HG02588 (cell line): ENCODE measurements at regions not wholly inside any gene's neighbourhood (a gene's known extent, or its start where the extent isn't known, plus 50 kb on each side); places are given as distances from the start of the nearest gene placed in this dataset.

Source experiments
- ATAC-seq: cut with Tn5 transposase; IDR thresholded peaks from one replicate; pipeline ENCODE4 v1.9.1; 2021; ENCODE audit warnings: mild to moderate bottlenecking, moderate library complexity; ENCODE audit not compliant: unreplicated experiment

- ATAC-seq = no peak
These were observed 268.2 kb downstream of the TENT5A start for GRCh38 chr6:81484251-81484650.

GRCh38 chr6:81480139-81480538 lies 272.3 kb downstream of the TENT5A start:
- no peak for ATAC-seq

- ATAC-seq = no peak
These were observed 275.6 kb downstream of the TENT5A start for GRCh38 chr6:81476881-81477280.

- ATAC-seq = no peak
These were observed 276.8 kb downstream of the TENT5A start for GRCh38 chr6:81475646-81476045.

- no peak for ATAC-seq
These were observed 286.6 kb downstream of the TENT5A start for GRCh38 chr6:81465859-81466258.

- ATAC-seq = no peak
These were observed 296.1 kb downstream of the TENT5A start for GRCh38 chr6:81456416-81456815.

GRCh38 chr6:81455641-81456040 lies 296.8 kb downstream of the TENT5A start:
- no peak for ATAC-seq

- ATAC-seq = peak; percentile 90
These were observed 300.7 kb downstream of the TENT5A start for GRCh38 chr6:81451787-81452186.

- no peak for ATAC-seq
These were observed 302.3 kb downstream of the TENT5A start for GRCh38 chr6:81450180-81450579.

- ATAC-seq = no peak
These were observed 306.0 kb downstream of the TENT5A start for GRCh38 chr6:81446509-81446908.

GRCh38 chr6:81439417-81439816 lies 313.1 kb downstream of the TENT5A start:
- no peak for ATAC-seq

- no peak for ATAC-seq
These were observed 315.5 kb downstream of the TENT5A start for GRCh38 chr6:81436990-81437389.

GRCh38 chr6:81413306-81413705 lies 339.2 kb downstream of the TENT5A start:
- no peak for ATAC-seq

GRCh38 chr6:81401970-81402690 lies 350.4 kb downstream of the TENT5A start:
- no peak for ATAC-seq

- no peak for ATAC-seq
These were observed 355.6 kb downstream of the TENT5A start for GRCh38 chr6:81396916-81397315.

GRCh38 chr6:81387163-81387562 lies 365.3 kb downstream of the TENT5A start:
- no peak for ATAC-seq

- ATAC-seq = no peak
These were observed 367.6 kb downstream of the TENT5A start for GRCh38 chr6:81384921-81385320.

GRCh38 chr6:81383472-81383871 lies 369.0 kb downstream of the TENT5A start:
- ATAC-seq = no peak

GRCh38 chr6:81382852-81383251 lies 369.6 kb downstream of the TENT5A start:
- no peak for ATAC-seq

- ATAC-seq = no peak
These were observed 371.0 kb downstream of the TENT5A start for GRCh38 chr6:81381382-81381916.

GRCh38 chr6:81380718-81381338 lies 371.7 kb downstream of the TENT5A start:
- no peak for ATAC-seq

- no peak for ATAC-seq
These were observed 375.7 kb downstream of the TENT5A start for GRCh38 chr6:81376745-81377144.
